NCI-H345 treated with DMSO at 0.1 percent for 48 hours (cell line): ENCODE measurements at regions not wholly inside any gene's neighbourhood (a gene's known extent, or its start where the extent isn't known, plus 50 kb on each side); places are given as distances from the start of the nearest gene placed in this dataset.
A peak's percentile ranks its signal among the peaks of the same experiment; 100 is the strongest.

Experiments
- DNase-seq: peaks from one replicate; lab custom pipeline; 2025; ENCODE audit not compliant: unreplicated experiment; lab: John Stamatoyannopoulos, UW

- no peak for DNase-seq
These were observed 54.0 kb downstream of the C11orf91 start for GRCh38 chr11:33646629-33647028.

- DNase-seq, result no peak
These were observed 54.5 kb downstream of the C11orf91 start for GRCh38 chr11:33646168-33646567.

- peak; percentile 31 for DNase-seq
These were observed 54.9 kb downstream of the C11orf91 start for GRCh38 chr11:33645686-33646085.

- DNase-seq, result no peak
These were observed 57.3 kb downstream of the C11orf91 start for GRCh38 chr11:33643167-33643824.

GRCh38 chr11:33642461-33643166 lies 58.0 kb downstream of the C11orf91 start:
- no peak for DNase-seq

GRCh38 chr11:33640730-33641371 lies 59.8 kb downstream of the C11orf91 start:
- no peak for DNase-seq

GRCh38 chr11:33638608-33639007 lies 62.0 kb downstream of the C11orf91 start:
- no peak for DNase-seq

GRCh38 chr11:33636104-33636503 lies 64.5 kb downstream of the C11orf91 start:
- no peak for DNase-seq

GRCh38 chr11:33635161-33635560 lies 65.5 kb downstream of the C11orf91 start:
- DNase-seq, result no peak

GRCh38 chr11:33634291-33634834 lies 66.3 kb downstream of the C11orf91 start:
- no peak for DNase-seq

GRCh38 chr11:33633251-33634003 lies 67.2 kb downstream of the C11orf91 start:
- peak; percentile 96 for DNase-seq

GRCh38 chr11:33631749-33632091 lies 68.9 kb downstream of the C11orf91 start:
- no peak for DNase-seq

GRCh38 chr11:33630936-33631748 lies 69.5 kb downstream of the C11orf91 start:
- no peak for DNase-seq

GRCh38 chr11:33624083-33624482 lies 76.5 kb downstream of the C11orf91 start:
- DNase-seq, result no peak

GRCh38 chr11:33622806-33623205 lies 77.8 kb downstream of the C11orf91 start:
- DNase-seq, result no peak

- DNase-seq, result no peak
These were observed 78.4 kb downstream of the C11orf91 start for GRCh38 chr11:33622186-33622585.

- no peak for DNase-seq
These were observed 80.0 kb downstream of the C11orf91 start for GRCh38 chr11:33620423-33621171.

GRCh38 chr11:33618956-33619355 lies 81.7 kb downstream of the C11orf91 start:
- DNase-seq, result no peak

- DNase-seq, result no peak
These were observed 82.3 kb downstream of the C11orf91 start for GRCh38 chr11:33618351-33618710.
